ENCODE measurements at regions not wholly inside any gene's neighbourhood (a gene's known extent, or its start where the extent isn't known, plus 50 kb on each side); places are given as distances from the start of the nearest gene placed in this dataset.

- peak; percentile 91 for DNase-seq
Measured at GRCh38 chr18:69217196-69218000, 183.3 kb upstream of the DOK6 start.

GRCh38 chr18:69220529-69220928 is 180.2 kb upstream of the DOK6 start:
- no peak for DNase-seq

- no peak for DNase-seq
Measured at GRCh38 chr18:69222089-69222488, 178.6 kb upstream of the DOK6 start.

GRCh38 chr18:69226971-69227370 is 173.7 kb upstream of the DOK6 start:
- no peak for DNase-seq

GRCh38 chr18:69230204-69230603 is 170.5 kb upstream of the DOK6 start:
- DNase-seq: no peak

- DNase-seq: no peak
Measured at GRCh38 chr18:69233465-69234054, 167.1 kb upstream of the DOK6 start.

- DNase-seq: peak; percentile 97
Measured at GRCh38 chr18:69239849-69240674, 160.6 kb upstream of the DOK6 start.

- no peak for DNase-seq
Measured at GRCh38 chr18:69246027-69246426, 154.7 kb upstream of the DOK6 start.

- peak; percentile 95 for DNase-seq
Measured at GRCh38 chr18:69250305-69251151, 150.2 kb upstream of the DOK6 start.

GRCh38 chr18:69257861-69258458 is 142.7 kb upstream of the DOK6 start:
- no peak for DNase-seq

GRCh38 chr18:69259282-69259681 is 141.4 kb upstream of the DOK6 start:
- DNase-seq: no peak

GRCh38 chr18:69261406-69261805 is 139.3 kb upstream of the DOK6 start:
- no peak for DNase-seq

GRCh38 chr18:69265656-69266055 is 135.0 kb upstream of the DOK6 start:
- no peak for DNase-seq

GRCh38 chr18:69267895-69268294 is 132.8 kb upstream of the DOK6 start:
- peak; percentile 15 for DNase-seq

- no peak for DNase-seq
Measured at GRCh38 chr18:69282371-69282770, 118.3 kb upstream of the DOK6 start.

GRCh38 chr18:69291044-69291443 is 109.6 kb upstream of the DOK6 start:
- no peak for DNase-seq

- no peak for DNase-seq
Measured at GRCh38 chr18:69291755-69292154, 108.9 kb upstream of the DOK6 start.

GRCh38 chr18:69300185-69300584 is 100.5 kb upstream of the DOK6 start:
- DNase-seq: no peak

- no peak for DNase-seq
Measured at GRCh38 chr18:69308619-69309018, 92.1 kb upstream of the DOK6 start.

- DNase-seq: no peak
Measured at GRCh38 chr18:69326094-69326493, 74.6 kb upstream of the DOK6 start.

GRCh38 chr18:69328086-69328485 is 72.6 kb upstream of the DOK6 start:
- DNase-seq: no peak

GRCh38 chr18:69330385-69331005 is 70.2 kb upstream of the DOK6 start:
- peak; percentile 51 for DNase-seq

All from NCI-H82 (cell line).